SK-N-SH (cell line): ENCODE measurements at regions not wholly inside any gene's neighbourhood (a gene's known extent, or its start where the extent isn't known, plus 50 kb on each side); places are given as distances from the start of the nearest gene placed in this dataset.
"Not testable (repeated sequence)": the region's sequence is repeated elsewhere in the genome, so short reads cannot be mapped to it uniquely, and the experiment has no call there.

Experiments
- CTCF ChIA-PET: fragments of 300-600, 350-600 bp; formaldehyde crosslinking; extraction: SDS; loops from one replicate; lab custom pipeline; 2021; lab: Yijun Ruan, JAX
- POLR2A ChIA-PET: fragments of 350-600 bp; sonication (Branson Sonifier 250); formaldehyde crosslinking; extraction: SDS; loops from one replicate; lab custom pipeline; 2020; ENCODE audit warnings: antibody characterized with exemption, inconsistent platforms; lab: Yijun Ruan, JAX
- DNase-seq: peaks from one replicate; pipeline ENCODE4 v3.0.0; 2012
- H2AFZ ChIP-seq: fragments of 200-600 bp; sonication (generic); 2 replicates; pipeline ENCODE4 v1.8.1; 2016; ENCODE audit warnings: antibody characterized with exemption, mild to moderate bottlenecking, low read depth
- H3F3A ChIP-seq: fragments of 200-600 bp; sonication (generic); replicated peaks from 2 replicates; pipeline ENCODE3; 2016; ENCODE audit warnings: antibody characterized with exemption, mild to moderate bottlenecking; ENCODE audit not compliant: insufficient read depth
- H3K27ac ChIP-seq, 2 experiments: fragments of 200-500 bp in 1 of 2; fragments of 200-600 bp in 1 of 2; sonication (Bioruptor generic) in 1 of 2; sonication (generic), shearing (Covaris generic) in 1 of 2; 2 replicates each; pipeline versions ENCODE4 v1.5.1 to v1.6.1; 2014 to 2016; ENCODE audit warnings: low read depth in 2 of 2, inconsistent platforms in 1 of 2, low read length in 1 of 2, mild to moderate bottlenecking in 1 of 2, mixed read lengths in 1 of 2
- H3K27me3 ChIP-seq: fragments of 200-600 bp; sonication (generic), shearing (Covaris generic); 2 replicates; pipeline ENCODE4 v1.6.1; 2016; ENCODE audit warnings: mixed run types; ENCODE audit not compliant: insufficient read depth
- H3K36me3 ChIP-seq, 2 experiments: fragments of 200-500 bp in 1 of 2; fragments of 200-600 bp in 1 of 2; sonication (Bioruptor generic) in 1 of 2; sonication (generic) in 1 of 2; replicated peaks in 1 of 2; 2 replicates each; pipeline versions ENCODE3 to v1.5.1; 2014 to 2016; ENCODE audit warnings: low read length in 1 of 2, mild to moderate bottlenecking in 1 of 2; ENCODE audit not compliant: insufficient read depth in 2 of 2, control insufficient read depth in 1 of 2
- H3K4me1 ChIP-seq, 2 experiments: fragments of 200-500 bp in 1 of 2; fragments of 200-600 bp in 1 of 2; sonication (Bioruptor generic) in 1 of 2; sonication (generic), shearing (Covaris generic) in 1 of 2; 2 replicates each; pipeline versions ENCODE4 v1.5.1 to v1.6.1; 2014 to 2016; ENCODE audit warnings: low read depth in 1 of 2, low read length in 1 of 2, mixed run types in 1 of 2; ENCODE audit not compliant: insufficient read depth in 2 of 2, control insufficient read depth in 1 of 2
- H3K4me2 ChIP-seq: fragments of 200-600 bp; sonication (generic), shearing (Covaris generic); 2 replicates; pipeline ENCODE4 v1.6.1; 2017; ENCODE audit warnings: mixed run types
- H3K4me3 ChIP-seq, 2 experiments: fragments of 200-500 bp in 1 of 2; fragments of 200-600 bp in 1 of 2; sonication (Bioruptor generic) in 1 of 2; sonication (generic), shearing (Covaris generic) in 1 of 2; 2 replicates each; pipeline versions ENCODE4 v1.5.1 to v1.8.1; 2014 to 2016; ENCODE audit warnings: low read depth in 2 of 2, inconsistent platforms in 1 of 2, low read length in 1 of 2, mild to moderate bottlenecking in 1 of 2, mixed read lengths in 1 of 2, moderate library complexity in 1 of 2
- H3K79me2 ChIP-seq: fragments of 200-600 bp; sonication (generic); 2 replicates; pipeline ENCODE4 v1.8.1; 2017; ENCODE audit warnings: mild to moderate bottlenecking; ENCODE audit not compliant: insufficient read depth
- H3K9ac ChIP-seq: fragments of 200-600 bp; sonication (generic); 2 replicates; pipeline ENCODE4 v1.6.1; 2017; ENCODE audit warnings: mixed run types
- H3K9me2 ChIP-seq: fragments of 200-600 bp; sonication (generic); 2 replicates; pipeline ENCODE4 v1.6.1; 2017; ENCODE audit warnings: mixed run types
- H3K9me3 ChIP-seq: fragments of 200-600 bp; sonication (generic); 2 replicates; pipeline ENCODE4 v1.6.1; 2017; ENCODE audit warnings: mixed run types, mild to moderate bottlenecking, moderate library complexity
- H4K20me1 ChIP-seq: fragments of 200-600 bp; sonication (generic); 2 replicates; pipeline ENCODE4 v1.6.1; 2017; ENCODE audit warnings: mild to moderate bottlenecking, mixed run types; ENCODE audit not compliant: insufficient read depth
- CTCF ChIP-seq: fragments of 200-600 bp; sonication (generic); IDR thresholded peaks from 2 replicates; pipeline ENCODE4 v1.6.1; 2017; ENCODE audit warnings: antibody characterized with exemption, mild to moderate bottlenecking, moderate library complexity
- RAD21 ChIP-seq: IDR thresholded peaks from 2 replicates; pipeline ENCODE4 v1.6.1; 2012; ENCODE audit warnings: mild to moderate bottlenecking, low read length
- WGBS: methylation state at CpG from one replicate; pipeline ENCODE4 v1.1.6; 2017; ENCODE audit warnings: low lambda C conversion rate; 5-methylcytosine and 5-hydroxymethylcytosine counted together

GRCh38 chr17:20633268-20634059 is 53.9 kb downstream of the CDRT15L2 start:
- H3K79me2 ChIP-seq, CTCF ChIA-PET, H3K4me3 ChIP-seq, H3K36me3 ChIP-seq, H4K20me1 ChIP-seq, H3F3A ChIP-seq, H3K9ac ChIP-seq, H3K4me1 ChIP-seq, H2AFZ ChIP-seq, H3K9me3 ChIP-seq, DNase-seq, H3K4me2 ChIP-seq, H3K9me2 ChIP-seq, H3K27me3 ChIP-seq, POLR2A ChIA-PET, H3K27ac ChIP-seq: not testable (repeated sequence)
- 79% methylated on average over 30 of the region's 33 CpGs for WGBS

- H3K4me3 ChIP-seq, H2AFZ ChIP-seq, H3K9ac ChIP-seq, POLR2A ChIA-PET, H3K27me3 ChIP-seq, H3K4me1 ChIP-seq, CTCF ChIA-PET, H3K79me2 ChIP-seq, H3K9me2 ChIP-seq, H3K9me3 ChIP-seq, H4K20me1 ChIP-seq, H3K27ac ChIP-seq, H3F3A ChIP-seq, DNase-seq, H3K36me3 ChIP-seq, H3K4me2 ChIP-seq: not testable (repeated sequence)
- WGBS, result 29% methylated on average over 1 of the region's 7 CpGs
Observed at GRCh38 chr17:20640147-20640546, 60.6 kb downstream of the CDRT15L2 start.

GRCh38 chr17:20646661-20647272 is 67.2 kb downstream of the CDRT15L2 start:
- CTCF ChIA-PET, H3F3A ChIP-seq, H3K27ac ChIP-seq, H3K27me3 ChIP-seq, H3K9me2 ChIP-seq, H3K9me3 ChIP-seq, H4K20me1 ChIP-seq, H3K4me2 ChIP-seq, H3K36me3 ChIP-seq, H3K4me3 ChIP-seq, H2AFZ ChIP-seq, POLR2A ChIA-PET, H3K9ac ChIP-seq, H3K79me2 ChIP-seq, H3K4me1 ChIP-seq: not testable (repeated sequence)
- DNase-seq, result peak; percentile 36
- 37% methylated on average over 10 of the region's 13 CpGs for WGBS
- TF ChIP-seq CTCF (peak; percentile 53), RAD21 (peak; percentile 44)

GRCh38 chr17:20649097-20649767 is 69.7 kb downstream of the CDRT15L2 start:
- H3K9me2 ChIP-seq, H3K4me3 ChIP-seq, POLR2A ChIA-PET, H3K36me3 ChIP-seq, DNase-seq, H3K4me2 ChIP-seq, H3K27ac ChIP-seq, H3K9ac ChIP-seq, CTCF ChIA-PET, H3K27me3 ChIP-seq, H4K20me1 ChIP-seq, H3F3A ChIP-seq, H3K79me2 ChIP-seq, H2AFZ ChIP-seq, H3K4me1 ChIP-seq, H3K9me3 ChIP-seq: not testable (repeated sequence)
- WGBS, result 52% methylated on average over 8 of the region's 8 CpGs

- H3K4me2 ChIP-seq, H3K9me3 ChIP-seq, H3K36me3 ChIP-seq, H4K20me1 ChIP-seq, DNase-seq, H3K9me2 ChIP-seq, H3F3A ChIP-seq, H3K9ac ChIP-seq, H3K27me3 ChIP-seq, POLR2A ChIA-PET, H3K4me1 ChIP-seq, H3K79me2 ChIP-seq, H3K4me3 ChIP-seq, H2AFZ ChIP-seq, H3K27ac ChIP-seq, CTCF ChIA-PET: not testable (repeated sequence)
- 69% methylated on average over 8 of the region's 8 CpGs for WGBS
Observed at GRCh38 chr17:20651022-20651421, 71.5 kb downstream of the CDRT15L2 start.
